Uterus (tissue), 3 donors: ENCODE measurements at regions not wholly inside any gene's neighbourhood (a gene's known extent, or its start where the extent isn't known, plus 50 kb on each side); places are given as distances from the start of the nearest gene placed in this dataset.

ENCODE experiments used
- DNase-seq, 2 donors: peaks; one replicate each; pipeline ENCODE4 v3.0.0-alpha.2; 2019 to 2020
- H3K27ac ChIP-seq, 2 donors: fragments of 200-600 bp; sonication (generic); 1 replicate in 1 of 2; 2 replicates in 1 of 2; pipeline ENCODE4 v1.5.1; 2016 to 2018
- H3K27me3 ChIP-seq, 2 donors: fragments of 200-600 bp; sonication (generic); one replicate each; pipeline ENCODE4 v1.5.1; 2018 to 2019; ENCODE audit warnings: control low read depth in 1 of 2
- H3K36me3 ChIP-seq, 2 donors: fragments of 200-600 bp; sonication (generic); one replicate each; pipeline ENCODE4 v1.5.1; 2019; ENCODE audit warnings: control low read depth in 1 of 2
- H3K4me1 ChIP-seq, 2 donors: fragments of 200-600 bp; sonication (generic); one replicate each; pipeline ENCODE4 v1.5.1; 2018 to 2019; ENCODE audit warnings: control low read depth in 1 of 2
- H3K4me3 ChIP-seq, 2 donors: fragments of 200-600 bp; sonication (generic); 1 replicate in 1 of 2; 2 replicates in 1 of 2; pipeline ENCODE4 v1.5.1; 2018 to 2019; ENCODE audit warnings: mild to moderate bottlenecking in 1 of 2
- H3K9me3 ChIP-seq, 2 donors: fragments of 200-600 bp; sonication (generic); one replicate each; pipeline ENCODE4 v1.5.1; 2019; ENCODE audit warnings: control low read depth in 1 of 2
- POLR2A ChIP-seq, 2 donors: fragments of 450-650 bp; IDR thresholded peaks; one replicate each; pipeline ENCODE4 v1.6.1; 2016; ENCODE audit warnings: antibody characterized with exemption in 2 of 2, mild to moderate bottlenecking in 1 of 2, moderate library complexity in 1 of 2
- intact Hi-C: fragments of 100-400 bp; cut with DNase I; formaldehyde crosslinking; loops from one replicate; pipeline ENCODE4 v1.15.1; 2023; ENCODE audit warnings: low total_unique reads
- TF ChIP-seq, protein P1 (sequence below), 4 experiments: fragments of 200-600 bp in 2 of 4; fragments of 450-650 bp in 2 of 4; sonication (generic) in 2 of 4; IDR thresholded peaks; one replicate each; pipeline ENCODE4 v1.5.1; 2016 to 2019; ENCODE audit warnings: antibody characterized with exemption in 4 of 4, mild to moderate bottlenecking in 2 of 4, moderate library complexity in 1 of 4
- donor health status: DM: yes; HTN: yes; CAD: no.

GRCh38 chr1:228872080-228872479 is 136.8 kb downstream of the RHOU start:
- Histone ChIP-seq H3K9me3 (no peaks in the 10 kb centered on the region), H3K27me3 (no peaks in the 10 kb centered on the region), H3K4me1 (no peaks in the 10 kb centered on the region), H3K27ac (peak overlapping the region; percentile 57 to 73), H3K4me3 (no peak overlapping the region), H3K36me3 (no peaks in the 10 kb centered on the region)
- DNase-seq = no peak
- intact Hi-C loops = no loop called here
- TF ChIP-seq POLR2A (IDR thresholded peaks at IDR 0.05) = no peak
- TF ChIP-seq, protein P1, sequence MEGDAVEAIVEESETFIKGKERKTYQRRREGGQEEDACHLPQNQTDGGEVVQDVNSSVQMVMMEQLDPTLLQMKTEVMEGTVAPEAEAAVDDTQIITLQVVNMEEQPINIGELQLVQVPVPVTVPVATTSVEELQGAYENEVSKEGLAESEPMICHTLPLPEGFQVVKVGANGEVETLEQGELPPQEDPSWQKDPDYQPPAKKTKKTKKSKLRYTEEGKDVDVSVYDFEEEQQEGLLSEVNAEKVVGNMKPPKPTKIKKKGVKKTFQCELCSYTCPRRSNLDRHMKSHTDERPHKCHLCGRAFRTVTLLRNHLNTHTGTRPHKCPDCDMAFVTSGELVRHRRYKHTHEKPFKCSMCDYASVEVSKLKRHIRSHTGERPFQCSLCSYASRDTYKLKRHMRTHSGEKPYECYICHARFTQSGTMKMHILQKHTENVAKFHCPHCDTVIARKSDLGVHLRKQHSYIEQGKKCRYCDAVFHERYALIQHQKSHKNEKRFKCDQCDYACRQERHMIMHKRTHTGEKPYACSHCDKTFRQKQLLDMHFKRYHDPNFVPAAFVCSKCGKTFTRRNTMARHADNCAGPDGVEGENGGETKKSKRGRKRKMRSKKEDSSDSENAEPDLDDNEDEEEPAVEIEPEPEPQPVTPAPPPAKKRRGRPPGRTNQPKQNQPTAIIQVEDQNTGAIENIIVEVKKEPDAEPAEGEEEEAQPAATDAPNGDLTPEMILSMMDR (IDR thresholded peaks at IDR 0.05) = no peak

- Histone ChIP-seq H3K27ac (no peak overlapping the region), H3K4me1 (no peaks in the 10 kb centered on the region), H3K4me3 (no peak overlapping the region), H3K27me3 (no peaks in the 10 kb centered on the region), H3K36me3 (no peaks in the 10 kb centered on the region), H3K9me3 (no peaks in the 10 kb centered on the region)
- no peak for TF ChIP-seq POLR2A (IDR thresholded peaks at IDR 0.05)
- TF ChIP-seq, protein P1 (IDR thresholded peaks at IDR 0.05) = no peak
- intact Hi-C loops = no loop called here
- DNase-seq = no peak
Measured at GRCh38 chr1:228873709-228874108, 138.4 kb downstream of the RHOU start.

DNA sequence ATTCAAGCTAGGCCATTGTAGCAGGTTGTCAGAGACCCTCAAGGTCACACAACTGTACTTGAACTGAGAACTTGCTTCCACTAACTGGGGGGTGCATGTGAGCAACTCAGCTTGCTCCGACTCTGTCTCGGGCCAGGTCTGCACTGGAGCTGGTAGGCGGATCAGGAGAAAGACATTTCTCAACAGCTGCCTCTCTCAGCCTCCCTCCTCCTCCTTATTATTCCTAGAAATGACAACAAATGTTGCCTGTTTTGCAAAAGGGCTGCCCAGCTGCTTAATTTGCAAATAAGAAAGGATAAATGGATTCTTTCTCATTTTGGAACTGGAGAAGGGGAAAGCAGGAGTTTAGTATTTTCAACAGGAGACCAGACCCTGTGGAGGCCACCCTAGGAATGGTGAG is 140.5 kb downstream of the RHOU start:
- Histone ChIP-seq H3K9me3 (no peaks in the 10 kb centered on the region), H3K27me3 (no peaks in the 10 kb centered on the region), H3K4me1 (no peaks in the 10 kb centered on the region), H3K4me3 (no peak overlapping the region), H3K36me3 (no peaks in the 10 kb centered on the region), H3K27ac (no peak overlapping the region)
- TF ChIP-seq, protein P1 (IDR thresholded peaks at IDR 0.05) = no peak
- no peak for TF ChIP-seq POLR2A (IDR thresholded peaks at IDR 0.05)
- no peak for DNase-seq
- intact Hi-C loops = no loop called here

DNA sequence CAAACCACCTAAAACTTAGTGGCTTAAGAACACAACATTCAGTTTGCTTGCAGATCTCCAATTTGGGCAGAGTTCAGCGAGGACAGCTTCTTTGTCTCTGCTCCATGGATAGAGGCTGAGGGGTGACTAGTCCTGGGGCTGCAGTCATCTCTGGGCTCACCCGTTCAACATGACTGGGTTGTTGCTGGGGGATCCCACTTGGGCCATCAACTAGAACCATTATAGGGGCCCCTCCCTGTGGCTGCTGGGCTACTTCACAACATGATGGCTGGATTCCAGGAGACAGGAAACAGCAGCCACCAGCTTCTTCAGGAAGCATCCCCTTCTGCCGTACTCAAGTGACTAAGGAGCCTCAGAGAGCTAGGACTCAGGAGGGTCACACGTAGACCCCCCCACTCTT is 140.9 kb downstream of the RHOU start:
- intact Hi-C loops = no loop called here
- no peak for DNase-seq
- TF ChIP-seq POLR2A (IDR thresholded peaks at IDR 0.05) = no peak
- TF ChIP-seq, protein P1 (IDR thresholded peaks at IDR 0.05) = no peak

DNA sequence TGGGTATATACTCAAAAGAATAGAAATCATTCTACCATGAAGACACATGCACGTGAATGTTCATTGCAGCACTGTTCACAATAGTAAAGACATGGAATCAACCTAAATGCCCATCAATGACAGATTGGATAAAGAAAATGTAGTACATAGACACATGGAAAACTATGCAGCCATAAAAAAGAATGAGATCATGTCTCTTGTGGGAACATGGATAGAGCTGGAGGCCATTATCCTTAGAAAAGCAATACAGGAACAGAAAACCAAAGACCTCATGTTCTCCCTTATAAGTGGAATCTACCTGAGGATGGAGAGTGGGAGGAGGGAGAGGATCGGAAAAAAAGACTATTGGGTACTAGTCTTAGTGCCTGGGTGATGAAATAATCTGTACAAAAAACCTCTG is 143.9 kb downstream of the RHOU start:
- H3K4me3 ChIP-seq = no peak overlapping the region
- intact Hi-C loops = no loop called here

More for the DNA sequence above, 140.9 kb downstream of the RHOU start:
- Histone ChIP-seq H3K27ac (no peak overlapping the region), H3K36me3 (no peaks in the 10 kb centered on the region), H3K4me1 (no peaks in the 10 kb centered on the region), H3K4me3 (no peak overlapping the region), H3K27me3 (no peaks in the 10 kb centered on the region), H3K9me3 (no peaks in the 10 kb centered on the region)

More for the DNA sequence above, 143.9 kb downstream of the RHOU start:
- no peaks in the 10 kb centered on the region for H3K36me3 ChIP-seq
- no peaks in the 10 kb centered on the region for H3K9me3 ChIP-seq
- DNase-seq = no peak
- TF ChIP-seq, protein P1 (IDR thresholded peaks at IDR 0.05) = no peak
- no peak for TF ChIP-seq POLR2A (IDR thresholded peaks at IDR 0.05)
- no peaks in the 10 kb centered on the region for H3K4me1 ChIP-seq
- no peaks in the 10 kb centered on the region for H3K27me3 ChIP-seq
- H3K27ac ChIP-seq = no peak overlapping the region
